Fibroblast of lung (primary cell): ENCODE measurements at regions not wholly inside any gene's neighbourhood (a gene's known extent, or its start where the extent isn't known, plus 50 kb on each side); places are given as distances from the start of the nearest gene placed in this dataset.

Experiments used
- DNase-seq, 2 donors: peaks; one replicate each; pipeline versions ENCODE4 v3.0.0 to v3.0.0-alpha.2; 2010; ENCODE audit warnings: low read depth in 2 of 2
- H2AFZ ChIP-seq: 2 replicates; pipeline ENCODE4 v1.5.1; 2012; ENCODE audit warnings: low read length, control low read depth, inconsistent platforms
- H3K27ac ChIP-seq: 2 replicates; pipeline ENCODE4 v1.5.1; 2011; ENCODE audit warnings: low read length, control low read depth; ENCODE audit not compliant: insufficient read depth
- H3K27me3 ChIP-seq: 2 replicates; pipeline ENCODE4 v1.5.1; 2011; ENCODE audit warnings: mild to moderate bottlenecking, low read length; ENCODE audit not compliant: control insufficient read depth, insufficient read depth
- H3K36me3 ChIP-seq: 2 replicates; pipeline ENCODE4 v1.5.1; 2011; ENCODE audit warnings: low read length; ENCODE audit not compliant: control insufficient read depth, insufficient read depth
- H3K4me1 ChIP-seq: 2 replicates; pipeline ENCODE4 v1.5.1; 2011; ENCODE audit warnings: low read length; ENCODE audit not compliant: control insufficient read depth, insufficient read depth; ENCODE audit errors: extremely low read depth
- H3K4me2 ChIP-seq: 2 replicates; pipeline ENCODE4 v1.5.1; 2011; ENCODE audit warnings: low read length, control low read depth; ENCODE audit not compliant: insufficient read depth; ENCODE audit errors: extremely low read depth
- H3K4me3 ChIP-seq, 4 experiments: fragments of 200-600 bp in 1 of 4; sonication (generic) in 1 of 4; replicated peaks in 1 of 4; 2 replicates each; pipeline ENCODE4 v1.5.1; 2011 to 2016; ENCODE audit warnings: low read length in 4 of 4, low read depth in 3 of 4, mild to moderate bottlenecking in 3 of 4, control low read depth in 2 of 4, inconsistent platforms in 1 of 4, mixed read lengths in 1 of 4; ENCODE audit not compliant: insufficient read depth in 1 of 4; ENCODE audit errors: control extremely low read depth in 1 of 4
- H3K79me2 ChIP-seq: 2 replicates; pipeline ENCODE4 v1.5.1; 2012; ENCODE audit warnings: mild to moderate bottlenecking, low read length, inconsistent platforms; ENCODE audit not compliant: control insufficient read depth, insufficient read depth
- H3K9ac ChIP-seq: 2 replicates; pipeline ENCODE4 v1.5.1; 2011; ENCODE audit warnings: mild to moderate bottlenecking, low read length, control low read depth; ENCODE audit not compliant: insufficient read depth
- H3K9me3 ChIP-seq: 2 replicates; pipeline ENCODE4 v1.5.1; 2012; ENCODE audit warnings: low read depth, low read length; ENCODE audit not compliant: control insufficient read depth, insufficient read depth
- H4K20me1 ChIP-seq: 2 replicates; pipeline ENCODE4 v1.5.1; 2011; ENCODE audit warnings: low read length; ENCODE audit not compliant: control insufficient read depth, insufficient read depth; ENCODE audit errors: extremely low read depth
- CTCF ChIP-seq, 2 donors: IDR thresholded peaks in 1 of 2; conservative IDR thresholded peaks in 1 of 2; 1 replicate in 1 of 2; 2 replicates in 1 of 2; pipeline ENCODE4 v1.5.1; 2011 to 2012; ENCODE audit warnings: low read length in 2 of 2, control low read depth in 1 of 2, inconsistent platforms in 1 of 2, low read depth in 1 of 2, mild to moderate bottlenecking in 1 of 2
- EZH2 ChIP-seq: IDR thresholded peaks from 2 replicates; pipeline ENCODE4 v1.5.1; 2012; ENCODE audit warnings: low read length, control low read depth, mild to moderate bottlenecking; ENCODE audit errors: missing control alignments

- Histone ChIP-seq H3K36me3 (no peaks in the 10 kb centered on the region), H3K27me3 (no peaks in the 10 kb centered on the region), H3K9ac (no peak overlapping the region), H4K20me1 (no peaks in the 10 kb centered on the region), H3K9me3 (no peaks in the 10 kb centered on the region), H3K27ac (no peak overlapping the region), H2AFZ (no peak overlapping the region), H3K4me2 (no peak overlapping the region), H3K79me2 (no peaks in the 10 kb centered on the region), H3K4me3 (no peak overlapping the region), H3K4me1 (no peaks in the 10 kb centered on the region)
- TF ChIP-seq CTCF (conservative IDR thresholded peaks at IDR 0.05 in 1 of 2, IDR thresholded peaks at IDR 0.05 in 1 of 2; ENCODE audit: low read depth in 1 of 2, low read length in 2 of 2), result no peak
- no peak for TF ChIP-seq EZH2
- DNase-seq, result no peak
Observed at GRCh38 chr4:23959396-23960148, 69.7 kb upstream of the PPARGC1A start.

GRCh38 chr4:23958749-23959148, 68.9 kb upstream of the PPARGC1A start:
- TF ChIP-seq EZH2 (no peak), CTCF (conservative IDR thresholded peaks at IDR 0.05 in 1 of 2, IDR thresholded peaks at IDR 0.05 in 1 of 2; ENCODE audit: low read depth in 1 of 2, low read length in 2 of 2) (no peak)
- Histone ChIP-seq H3K4me3 (no peak overlapping the region), H3K9ac (no peak overlapping the region)

GRCh38 chr4:23957465-23957864, 67.6 kb upstream of the PPARGC1A start:
- Histone ChIP-seq H2AFZ (no peak overlapping the region), H4K20me1 (no peaks in the 10 kb centered on the region), H3K36me3 (no peaks in the 10 kb centered on the region), H3K27ac (no peak overlapping the region), H3K4me2 (no peak overlapping the region), H3K4me3 (no peak overlapping the region), H3K27me3 (no peaks in the 10 kb centered on the region), H3K79me2 (no peaks in the 10 kb centered on the region), H3K9me3 (no peaks in the 10 kb centered on the region), H3K4me1 (no peaks in the 10 kb centered on the region), H3K9ac (no peak overlapping the region)
- no peak for TF ChIP-seq CTCF (conservative IDR thresholded peaks at IDR 0.05 in 1 of 2, IDR thresholded peaks at IDR 0.05 in 1 of 2; ENCODE audit: low read depth in 1 of 2, low read length in 2 of 2)
- TF ChIP-seq EZH2, result no peak
- no peak for DNase-seq

More at GRCh38 chr4:23958749-23959148, 68.9 kb upstream of the PPARGC1A start:
- no peak for DNase-seq
- Histone ChIP-seq H4K20me1 (no peaks in the 10 kb centered on the region), H2AFZ (no peak overlapping the region), H3K9me3 (no peaks in the 10 kb centered on the region), H3K4me1 (no peaks in the 10 kb centered on the region), H3K36me3 (no peaks in the 10 kb centered on the region), H3K27ac (no peak overlapping the region), H3K79me2 (no peaks in the 10 kb centered on the region), H3K4me2 (no peak overlapping the region), H3K27me3 (no peaks in the 10 kb centered on the region)
